ENCODE measurements at regions not wholly inside any gene's neighbourhood (a gene's known extent, or its start where the extent isn't known, plus 50 kb on each side); places are given as distances from the start of the nearest gene placed in this dataset.

DNA sequence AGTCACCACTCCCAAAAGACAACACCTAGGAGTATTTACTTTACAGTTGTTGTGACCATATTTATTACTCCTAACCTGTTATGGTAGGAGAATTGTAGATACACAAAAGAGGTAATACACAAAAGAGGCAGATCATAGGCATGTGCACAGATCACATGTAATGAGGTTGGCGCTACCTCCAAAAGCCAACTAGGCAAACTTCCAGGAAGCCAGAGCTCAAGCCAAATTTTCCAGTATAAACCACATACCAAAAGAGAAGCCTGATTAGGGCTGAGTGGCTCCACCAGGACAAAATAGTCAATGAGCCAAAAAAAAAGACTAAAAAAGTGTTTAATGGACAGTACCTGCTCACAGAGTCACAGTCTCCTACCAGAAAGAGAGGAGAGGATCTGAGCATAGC lies 195.0 kb upstream of the PBX1 start:
- Histone ChIP-seq H3K27me3 (ENCODE audit: insufficient read depth, low read length) (no peaks in the 10 kb centered on the region), H3K36me3 (ENCODE audit: insufficient read depth, low read length) (no peaks in the 10 kb centered on the region), H2AFZ (ENCODE audit: low read length, unreplicated experiment) (no peak overlapping the region), H3K27ac (ENCODE audit: low read depth, low read length) (no peak overlapping the region), H3K79me2 (ENCODE audit: control insufficient read depth, insufficient read depth, low read length, unreplicated experiment) (no peaks in the 10 kb centered on the region), H3K4me3 (ENCODE audit: low read depth, low read length) (no peak overlapping the region), H3K4me1 (ENCODE audit: control insufficient read depth, insufficient read depth, low read length, unreplicated experiment) (no peaks in the 10 kb centered on the region)

DNA sequence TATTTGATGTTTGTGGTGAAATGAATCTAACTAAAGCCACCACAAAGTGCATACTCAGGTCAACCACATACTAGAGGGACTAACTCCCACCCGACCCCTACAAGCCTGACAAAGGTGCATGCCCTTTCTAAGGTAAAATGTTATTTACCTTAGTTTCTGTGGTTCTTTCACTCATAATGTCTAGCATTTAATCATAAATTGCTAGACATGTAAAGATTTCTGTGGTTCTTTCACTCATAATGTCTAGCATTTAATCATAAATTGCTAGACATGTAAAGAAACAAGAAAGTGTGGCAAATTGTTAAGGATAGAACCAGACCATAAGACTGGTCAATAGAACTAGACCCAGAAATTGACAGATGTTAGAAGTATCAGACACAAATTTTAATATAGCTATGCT lies 193.0 kb upstream of the PBX1 start:
- Histone ChIP-seq H3K4me1 (ENCODE audit: control insufficient read depth, insufficient read depth, low read length, unreplicated experiment) (no peaks in the 10 kb centered on the region), H3K4me3 (ENCODE audit: low read depth, low read length) (no peak overlapping the region), H3K79me2 (ENCODE audit: control insufficient read depth, insufficient read depth, low read length, unreplicated experiment) (no peaks in the 10 kb centered on the region), H3K27ac (ENCODE audit: low read depth, low read length) (no peak overlapping the region), H2AFZ (ENCODE audit: low read length, unreplicated experiment) (no peak overlapping the region), H3K36me3 (ENCODE audit: insufficient read depth, low read length) (no peaks in the 10 kb centered on the region), H3K27me3 (ENCODE audit: insufficient read depth, low read length) (no peaks in the 10 kb centered on the region)

DNA sequence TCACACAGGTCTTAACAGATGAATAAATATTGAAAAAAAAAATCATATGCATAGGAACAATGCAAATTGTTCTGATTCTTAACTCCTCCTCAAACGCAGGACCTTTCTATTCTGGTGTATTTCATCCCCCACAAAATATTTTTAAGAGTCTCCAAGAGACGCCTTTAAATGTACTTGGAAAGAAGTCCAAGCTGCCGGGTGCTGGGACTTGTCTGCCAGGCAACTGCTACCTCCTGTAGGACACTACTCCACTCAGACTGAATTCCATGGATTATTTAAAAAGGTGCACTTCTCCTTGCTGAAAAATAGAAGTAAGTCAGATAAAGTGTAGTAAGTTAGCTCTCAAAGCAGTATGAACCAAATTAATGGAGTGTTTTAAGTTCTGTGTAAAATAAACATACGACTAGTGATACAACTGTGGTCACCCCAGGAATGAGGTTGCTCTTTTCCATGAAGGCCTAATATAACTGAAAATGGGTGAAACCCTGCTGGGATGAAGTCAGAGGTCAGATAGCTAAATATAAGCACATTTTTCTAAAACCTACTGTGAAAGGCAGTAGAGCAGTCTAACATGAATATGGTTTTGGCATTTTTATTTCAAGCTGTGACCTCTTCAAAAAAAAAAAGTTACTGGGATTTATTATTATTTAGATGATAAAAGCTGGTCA lies 189.2 kb upstream of the PBX1 start:
- Histone ChIP-seq H3K27me3 (ENCODE audit: insufficient read depth, low read length) (peaks cover 10% of the 10 kb centered on the region; the same call in 1 of the 2 replicates), H3K79me2 (ENCODE audit: control insufficient read depth, insufficient read depth, low read length, unreplicated experiment) (no peaks in the 10 kb centered on the region), H3K27ac (ENCODE audit: low read depth, low read length) (no peak overlapping the region), H3K4me1 (ENCODE audit: control insufficient read depth, insufficient read depth, low read length, unreplicated experiment) (no peaks in the 10 kb centered on the region), H2AFZ (ENCODE audit: low read length, unreplicated experiment) (no peak overlapping the region), H3K4me3 (ENCODE audit: low read depth, low read length) (no peak overlapping the region), H3K36me3 (ENCODE audit: insufficient read depth, low read length) (no peaks in the 10 kb centered on the region)

DNA sequence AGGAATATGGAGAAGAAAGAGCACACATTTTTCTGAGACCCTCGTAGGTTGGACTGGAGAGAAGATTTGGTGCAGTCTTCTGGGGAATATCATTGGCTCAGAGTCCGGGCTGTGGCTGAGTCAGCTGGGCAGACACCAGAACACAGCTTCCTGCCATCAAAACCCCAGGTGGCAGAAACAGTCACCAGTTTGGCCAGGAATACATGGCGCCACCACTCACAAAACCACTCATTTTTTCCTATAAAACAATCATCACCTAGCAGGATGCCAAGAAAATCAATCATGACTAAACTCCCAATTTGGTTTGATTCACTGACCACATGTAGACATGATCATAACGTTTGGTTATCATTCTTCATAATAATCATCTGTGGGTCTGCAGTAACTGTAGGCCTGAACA lies 178.1 kb upstream of the PBX1 start:
- H3K79me2 ChIP-seq (ENCODE audit: control insufficient read depth, insufficient read depth, low read length, unreplicated experiment): no peaks in the 10 kb centered on the region
- peaks cover 8% of the 10 kb centered on the region for H3K4me1 ChIP-seq (ENCODE audit: control insufficient read depth, insufficient read depth, low read length, unreplicated experiment)
- no peak overlapping the region for H3K27ac ChIP-seq (ENCODE audit: low read depth, low read length)
- no peak overlapping the region for H3K4me3 ChIP-seq (ENCODE audit: low read depth, low read length)
- no peak overlapping the region for H2AFZ ChIP-seq (ENCODE audit: low read length, unreplicated experiment)
- H3K27me3 ChIP-seq (ENCODE audit: insufficient read depth, low read length): no peaks in the 10 kb centered on the region
- H3K36me3 ChIP-seq (ENCODE audit: insufficient read depth, low read length): no peaks in the 10 kb centered on the region

DNA sequence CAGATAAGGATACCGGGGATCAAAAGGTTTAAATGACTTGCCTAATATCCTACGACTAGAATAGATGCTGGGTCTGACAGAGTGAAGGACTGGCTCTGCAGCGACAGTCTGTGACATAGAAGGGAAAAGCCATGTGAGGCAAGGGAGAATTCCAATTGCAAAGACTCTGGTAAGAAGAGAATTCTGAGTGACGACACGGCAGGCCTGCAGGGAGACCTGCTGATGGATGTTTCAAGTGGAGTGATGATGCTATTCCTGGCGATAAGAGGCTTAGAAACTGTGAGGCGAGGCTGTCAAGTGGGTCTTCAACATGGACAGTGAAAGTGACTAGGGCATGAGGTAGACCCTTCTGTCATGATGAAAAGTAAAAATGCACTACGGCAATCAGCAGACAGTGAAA lies 176.6 kb upstream of the PBX1 start:
- Histone ChIP-seq H3K4me1 (ENCODE audit: control insufficient read depth, insufficient read depth, low read length, unreplicated experiment) (peaks cover 8% of the 10 kb centered on the region), H3K4me3 (ENCODE audit: low read depth, low read length) (no peak overlapping the region), H3K27me3 (ENCODE audit: insufficient read depth, low read length) (no peaks in the 10 kb centered on the region), H3K27ac (ENCODE audit: low read depth, low read length) (no peak overlapping the region), H3K36me3 (ENCODE audit: insufficient read depth, low read length) (no peaks in the 10 kb centered on the region), H2AFZ (ENCODE audit: low read length, unreplicated experiment) (no peak overlapping the region), H3K79me2 (ENCODE audit: control insufficient read depth, insufficient read depth, low read length, unreplicated experiment) (no peaks in the 10 kb centered on the region)

DNA sequence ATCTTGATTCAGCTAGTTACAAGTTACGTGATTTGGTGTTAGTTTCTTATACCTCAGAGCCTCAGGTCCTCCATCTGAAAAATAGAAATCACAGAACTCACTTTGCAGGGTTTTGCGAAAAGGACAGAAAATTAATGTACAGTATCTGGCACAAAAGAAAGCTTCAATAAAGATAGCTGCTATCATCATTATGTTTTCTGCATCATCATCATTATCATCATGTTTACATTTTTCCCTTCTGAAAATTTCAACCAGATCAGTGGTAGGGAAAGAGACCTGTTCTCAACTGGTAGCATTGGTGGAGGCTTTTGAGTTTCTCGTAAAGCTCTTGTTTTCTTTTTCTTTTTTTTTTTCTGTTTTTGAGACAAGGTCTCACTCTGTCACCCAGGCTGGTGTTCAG lies 174.7 kb upstream of the PBX1 start:
- Histone ChIP-seq H3K27me3 (ENCODE audit: insufficient read depth, low read length) (no peaks in the 10 kb centered on the region), H3K36me3 (ENCODE audit: insufficient read depth, low read length) (no peaks in the 10 kb centered on the region)

DNA sequence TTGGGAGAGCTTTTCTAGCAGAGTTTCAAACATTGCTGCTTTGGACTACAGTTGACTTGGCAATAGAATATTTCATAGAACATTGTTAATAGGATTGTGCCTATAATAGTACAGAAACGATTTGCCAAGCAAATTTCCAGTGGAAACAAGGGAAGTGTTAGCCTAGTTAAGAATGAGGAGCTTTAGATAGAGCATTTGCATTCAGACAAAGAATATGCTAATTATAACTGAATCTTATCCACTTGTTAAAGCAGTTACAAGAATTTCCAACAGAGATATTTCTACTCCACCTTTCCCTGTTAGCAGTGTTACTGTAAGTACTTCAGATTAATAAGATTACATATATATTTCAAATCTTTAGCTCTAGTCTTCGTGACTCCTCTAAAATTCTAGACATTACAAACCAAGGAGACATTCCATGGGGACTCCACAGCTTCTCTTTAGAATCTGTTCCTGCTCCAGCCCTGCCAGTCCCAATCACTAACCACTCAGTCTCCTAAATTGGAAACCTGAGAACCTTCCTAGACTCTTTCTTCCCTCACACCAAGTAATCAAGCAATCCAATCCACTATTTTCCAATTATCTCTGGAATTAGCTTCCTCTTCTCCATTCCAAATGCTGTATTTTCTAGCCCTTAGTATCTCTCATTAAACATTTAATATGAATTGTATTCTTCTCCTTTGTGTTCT lies 141.8 kb upstream of the PBX1 start:
- H3K27ac ChIP-seq (ENCODE audit: low read depth, low read length): no peak overlapping the region
- H3K79me2 ChIP-seq (ENCODE audit: control insufficient read depth, insufficient read depth, low read length, unreplicated experiment): no peaks in the 10 kb centered on the region
- H3K27me3 ChIP-seq (ENCODE audit: insufficient read depth, low read length): peaks cover 13% of the 10 kb centered on the region
- H3K4me1 ChIP-seq (ENCODE audit: control insufficient read depth, insufficient read depth, low read length, unreplicated experiment): no peaks in the 10 kb centered on the region
- H2AFZ ChIP-seq (ENCODE audit: low read length, unreplicated experiment): no peak overlapping the region
- H3K36me3 ChIP-seq (ENCODE audit: insufficient read depth, low read length): no peaks in the 10 kb centered on the region
- H3K4me3 ChIP-seq (ENCODE audit: low read depth, low read length): no peak overlapping the region

More for the DNA sequence above, 174.7 kb upstream of the PBX1 start:
- H3K27ac ChIP-seq (ENCODE audit: low read depth, low read length): no peak overlapping the region
- no peak overlapping the region for H3K4me3 ChIP-seq (ENCODE audit: low read depth, low read length)
- H3K79me2 ChIP-seq (ENCODE audit: control insufficient read depth, insufficient read depth, low read length, unreplicated experiment): no peaks in the 10 kb centered on the region
- no peak overlapping the region for H2AFZ ChIP-seq (ENCODE audit: low read length, unreplicated experiment)
- peaks cover 8% of the 10 kb centered on the region for H3K4me1 ChIP-seq (ENCODE audit: control insufficient read depth, insufficient read depth, low read length, unreplicated experiment)

DNA sequence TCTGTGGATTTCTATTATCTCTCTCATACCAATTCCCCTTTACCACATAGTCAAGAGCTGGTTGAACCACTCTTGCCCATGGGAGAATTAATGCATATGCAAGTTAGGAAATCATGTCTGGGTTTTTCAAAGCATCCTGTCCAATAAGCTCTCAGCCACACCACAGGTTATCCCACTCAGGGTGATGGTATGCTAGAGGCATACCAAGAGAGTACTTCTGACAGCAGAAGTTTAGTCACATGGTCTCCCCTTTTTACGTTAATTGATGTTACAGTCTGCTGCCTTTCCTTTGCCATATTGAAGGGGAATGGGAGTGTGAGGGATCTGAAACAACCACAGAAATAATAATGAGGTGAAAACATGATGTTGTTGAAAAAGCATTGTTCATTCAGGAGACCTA lies 135.8 kb upstream of the PBX1 start:
- Histone ChIP-seq H3K27me3 (ENCODE audit: insufficient read depth, low read length) (peaks cover 4% of the 10 kb centered on the region; the same call in 1 of the 2 replicates), H3K4me1 (ENCODE audit: control insufficient read depth, insufficient read depth, low read length, unreplicated experiment) (no peaks in the 10 kb centered on the region), H3K36me3 (ENCODE audit: insufficient read depth, low read length) (no peaks in the 10 kb centered on the region), H3K79me2 (ENCODE audit: control insufficient read depth, insufficient read depth, low read length, unreplicated experiment) (no peaks in the 10 kb centered on the region), H3K4me3 (ENCODE audit: low read depth, low read length) (no peak overlapping the region), H3K27ac (ENCODE audit: low read depth, low read length) (no peak overlapping the region), H2AFZ (ENCODE audit: low read length, unreplicated experiment) (no peak overlapping the region)

DNA sequence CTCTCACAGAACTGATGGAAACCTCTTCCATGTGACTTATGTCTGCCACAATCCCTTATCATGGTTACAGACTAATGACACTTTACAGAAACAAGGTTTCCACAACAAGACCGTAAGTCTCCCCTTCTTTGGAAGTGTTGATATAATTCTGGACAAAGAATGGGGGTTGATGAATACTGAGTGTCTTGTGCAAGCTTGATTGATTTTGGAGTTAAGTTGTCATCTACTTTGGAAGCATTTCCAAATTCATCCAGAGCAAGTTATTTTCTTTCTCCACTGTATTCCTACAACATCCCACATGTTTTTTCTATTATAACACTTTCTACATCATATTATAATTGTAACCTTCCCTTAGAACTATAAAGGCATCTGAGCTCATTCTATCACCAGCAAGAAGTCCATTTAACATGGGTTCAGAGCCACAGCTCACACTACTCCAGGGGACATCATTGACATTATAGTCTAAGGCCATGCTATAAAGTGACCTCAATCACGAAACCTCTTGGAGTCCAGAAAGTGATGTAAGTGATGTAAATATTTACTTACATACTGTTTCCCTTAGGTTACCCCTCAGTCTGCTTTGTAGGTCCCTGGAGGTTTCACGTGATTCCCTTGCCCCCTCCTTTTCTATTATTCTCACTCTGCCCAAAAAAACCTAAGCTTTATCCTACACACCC lies 125.7 kb upstream of the PBX1 start:
- no peak overlapping the region for H2AFZ ChIP-seq (ENCODE audit: low read length, unreplicated experiment)
- H3K4me3 ChIP-seq (ENCODE audit: low read depth, low read length): no peak overlapping the region
- H3K4me1 ChIP-seq (ENCODE audit: control insufficient read depth, insufficient read depth, low read length, unreplicated experiment): no peaks in the 10 kb centered on the region
- H3K79me2 ChIP-seq (ENCODE audit: control insufficient read depth, insufficient read depth, low read length, unreplicated experiment): no peaks in the 10 kb centered on the region
- H3K27me3 ChIP-seq (ENCODE audit: insufficient read depth, low read length): peaks cover 7% of the 10 kb centered on the region
- no peaks in the 10 kb centered on the region for H3K36me3 ChIP-seq (ENCODE audit: insufficient read depth, low read length)
- H3K27ac ChIP-seq (ENCODE audit: low read depth, low read length): no peak overlapping the region

DNA sequence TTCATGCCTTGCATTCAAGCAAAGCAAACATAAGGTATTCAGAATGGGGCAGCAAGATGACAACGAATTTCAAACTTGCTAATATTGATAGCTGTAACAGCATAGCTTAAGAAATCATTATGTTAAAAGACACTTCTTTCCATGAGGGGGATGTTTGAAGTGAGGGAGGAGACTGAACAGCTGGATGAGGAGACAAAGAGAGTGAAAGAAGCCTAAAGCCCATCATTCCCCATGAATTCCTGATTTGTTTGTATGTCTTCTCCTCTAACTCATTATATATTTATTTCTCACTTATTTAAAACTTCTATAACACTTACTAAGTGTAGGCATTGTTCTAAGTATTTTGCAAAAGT lies 125.2 kb upstream of the PBX1 start:
- Histone ChIP-seq H3K79me2 (ENCODE audit: control insufficient read depth, insufficient read depth, low read length, unreplicated experiment) (no peaks in the 10 kb centered on the region), H2AFZ (ENCODE audit: low read length, unreplicated experiment) (no peak overlapping the region), H3K36me3 (ENCODE audit: insufficient read depth, low read length) (no peaks in the 10 kb centered on the region), H3K4me1 (ENCODE audit: control insufficient read depth, insufficient read depth, low read length, unreplicated experiment) (no peaks in the 10 kb centered on the region), H3K4me3 (ENCODE audit: low read depth, low read length) (no peak overlapping the region), H3K27ac (ENCODE audit: low read depth, low read length) (no peak overlapping the region), H3K27me3 (ENCODE audit: insufficient read depth, low read length) (peaks cover 7% of the 10 kb centered on the region)

DNA sequence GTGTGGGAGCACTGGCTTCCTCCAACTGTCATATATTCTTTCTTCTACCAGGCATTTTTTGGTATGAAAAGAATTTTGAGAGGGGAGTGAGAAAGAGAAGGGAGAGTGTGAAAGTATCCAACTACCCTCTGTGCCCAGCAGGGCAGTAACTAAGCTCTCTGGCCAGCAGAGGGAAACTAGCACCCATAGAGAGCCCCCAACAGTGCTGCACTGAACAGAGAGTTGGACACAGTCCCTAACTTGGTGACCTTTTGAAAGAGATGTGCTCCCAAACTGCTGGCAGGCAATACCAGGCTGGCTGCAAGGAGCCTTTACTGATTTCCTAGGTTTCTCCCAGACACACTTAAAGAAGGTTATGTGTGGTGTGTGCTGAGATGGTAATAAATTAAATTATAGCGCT lies 118.8 kb upstream of the PBX1 start:
- Histone ChIP-seq H3K27me3 (ENCODE audit: insufficient read depth, low read length) (no peaks in the 10 kb centered on the region), H3K27ac (ENCODE audit: low read depth, low read length) (no peak overlapping the region), H2AFZ (ENCODE audit: low read length, unreplicated experiment) (no peak overlapping the region), H3K79me2 (ENCODE audit: control insufficient read depth, insufficient read depth, low read length, unreplicated experiment) (no peaks in the 10 kb centered on the region), H3K36me3 (ENCODE audit: insufficient read depth, low read length) (no peaks in the 10 kb centered on the region), H3K4me3 (ENCODE audit: low read depth, low read length) (no peak overlapping the region), H3K4me1 (ENCODE audit: control insufficient read depth, insufficient read depth, low read length, unreplicated experiment) (no peaks in the 10 kb centered on the region)

Measured in ACC112 (cell line).